ENCODE measurements at regions not wholly inside any gene's neighbourhood (a gene's known extent, or its start where the extent isn't known, plus 50 kb on each side); places are given as distances from the start of the nearest gene placed in this dataset.

DNA sequence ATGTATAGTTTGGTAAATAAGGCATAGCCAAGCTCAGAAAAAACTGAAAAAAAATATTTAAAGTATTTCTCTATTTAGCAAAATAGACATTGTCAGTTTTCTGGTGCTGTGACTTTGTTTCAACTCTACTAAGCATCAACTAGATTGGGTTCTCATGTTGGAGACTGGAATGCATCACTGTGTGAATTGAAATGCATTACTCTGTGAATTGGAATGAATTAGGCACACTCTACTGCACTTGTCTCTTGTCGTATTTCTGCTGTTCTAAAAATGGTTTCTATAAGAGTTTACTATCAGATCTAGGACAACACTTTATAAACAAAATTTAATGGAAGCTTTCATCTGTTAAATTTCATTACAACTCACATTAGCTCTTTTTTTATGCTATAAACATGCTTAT is 1772.2 kb downstream of the MAT2B start:
- DNase-seq (ENCODE audit: low spot score), result no peak
- intact Hi-C loops (cut with DNase I), result no loop called here

DNA sequence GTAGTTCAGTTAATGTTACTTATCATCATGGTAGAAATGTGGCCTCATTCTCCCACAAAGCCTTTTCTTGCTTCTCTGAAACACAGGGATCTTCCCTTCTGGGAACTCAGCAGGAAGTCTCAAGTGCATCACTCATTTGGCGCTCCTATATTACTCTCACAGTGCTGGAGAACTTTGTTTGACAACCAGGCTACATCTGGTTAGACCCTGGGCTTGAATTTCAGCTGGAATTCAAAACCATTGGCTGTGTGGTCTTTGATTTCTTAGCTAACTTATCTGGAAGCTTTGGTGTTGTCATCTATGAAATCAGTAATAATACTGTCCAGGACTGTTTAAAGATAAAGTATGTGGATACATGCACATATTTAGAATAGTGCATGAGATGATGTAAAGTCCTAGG is 1777.1 kb downstream of the MAT2B start:
- no peak for DNase-seq (ENCODE audit: low spot score)
- intact Hi-C loops (cut with DNase I), result no loop called here

DNA sequence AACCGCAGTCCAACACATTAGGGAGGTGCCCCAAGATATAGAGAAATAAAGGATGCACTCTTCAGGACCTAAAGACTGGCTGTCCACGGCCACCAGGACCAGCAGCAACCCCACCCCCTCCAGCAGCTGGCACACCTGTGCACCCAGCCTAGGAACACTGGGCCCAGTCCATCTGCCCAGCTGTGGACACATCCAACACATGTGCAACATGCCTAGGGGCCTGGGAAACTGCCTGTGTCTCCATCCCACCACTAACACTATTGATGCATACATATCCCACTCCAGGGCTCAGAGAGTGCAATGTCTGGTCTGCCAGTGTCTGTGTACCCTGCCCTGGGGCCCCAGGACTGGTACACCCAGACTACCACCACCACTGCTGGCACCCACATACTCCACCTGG is 1781.3 kb downstream of the MAT2B start:
- intact Hi-C loops (cut with DNase I), result no loop called here
- DNase-seq (ENCODE audit: low spot score), result no peak

DNA sequence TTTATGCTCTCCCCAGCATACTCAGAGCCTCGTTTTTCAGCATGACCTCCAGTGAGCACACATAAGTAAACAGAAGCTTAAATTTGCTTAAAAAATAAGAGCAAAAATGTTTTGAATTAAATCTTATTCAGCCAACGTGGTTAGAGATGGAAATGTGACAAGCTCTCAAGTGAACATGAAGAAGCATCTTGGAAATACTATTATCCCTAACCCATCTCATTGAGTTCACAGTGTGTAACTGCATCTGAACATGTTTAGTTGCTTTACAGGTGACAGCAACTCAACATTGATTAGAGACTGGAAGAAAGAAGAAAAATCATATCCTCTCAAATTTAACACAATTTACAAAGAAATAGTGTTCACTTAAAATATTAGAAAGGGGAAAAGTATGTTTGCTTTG is 1785.1 kb downstream of the MAT2B start:
- DNase-seq (ENCODE audit: low spot score), result no peak
- intact Hi-C loops (cut with DNase I), result no loop called here

DNA sequence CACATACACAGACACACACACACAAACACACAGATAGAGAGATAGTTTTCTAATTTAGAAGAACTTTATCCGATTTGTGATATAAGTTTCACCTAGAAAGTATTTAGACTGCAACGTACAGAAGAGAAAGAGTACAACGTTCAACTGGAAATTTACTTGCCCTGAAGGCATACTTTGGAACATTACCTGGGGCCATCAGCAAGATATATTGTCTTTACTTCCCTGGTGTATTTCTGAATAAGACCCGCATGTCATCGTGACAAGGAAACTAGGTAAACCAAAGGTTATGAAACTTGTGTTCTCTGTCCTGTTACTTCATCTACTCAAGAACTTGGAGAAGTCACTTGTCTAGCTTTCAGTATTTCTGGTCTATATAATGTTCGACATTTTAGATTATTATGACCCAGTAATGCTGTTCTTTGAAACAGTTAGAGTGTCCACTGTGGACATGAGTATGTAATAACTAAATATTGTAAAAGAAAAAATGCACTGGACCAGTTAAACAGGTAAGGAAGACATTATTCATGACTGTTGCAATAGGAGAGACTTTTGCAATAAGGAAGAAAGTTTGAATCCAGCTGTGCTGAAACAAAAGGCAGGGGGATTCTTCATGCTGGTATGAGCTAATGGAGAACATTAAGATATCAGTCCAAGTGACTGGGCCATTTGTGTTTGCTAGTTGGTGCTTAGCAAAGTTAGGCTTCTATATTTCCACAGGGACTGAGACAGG is 1791.1 kb downstream of the MAT2B start:
- DNase-seq (ENCODE audit: low spot score), result no peak
- intact Hi-C loops (cut with DNase I), result no loop called here

DNA sequence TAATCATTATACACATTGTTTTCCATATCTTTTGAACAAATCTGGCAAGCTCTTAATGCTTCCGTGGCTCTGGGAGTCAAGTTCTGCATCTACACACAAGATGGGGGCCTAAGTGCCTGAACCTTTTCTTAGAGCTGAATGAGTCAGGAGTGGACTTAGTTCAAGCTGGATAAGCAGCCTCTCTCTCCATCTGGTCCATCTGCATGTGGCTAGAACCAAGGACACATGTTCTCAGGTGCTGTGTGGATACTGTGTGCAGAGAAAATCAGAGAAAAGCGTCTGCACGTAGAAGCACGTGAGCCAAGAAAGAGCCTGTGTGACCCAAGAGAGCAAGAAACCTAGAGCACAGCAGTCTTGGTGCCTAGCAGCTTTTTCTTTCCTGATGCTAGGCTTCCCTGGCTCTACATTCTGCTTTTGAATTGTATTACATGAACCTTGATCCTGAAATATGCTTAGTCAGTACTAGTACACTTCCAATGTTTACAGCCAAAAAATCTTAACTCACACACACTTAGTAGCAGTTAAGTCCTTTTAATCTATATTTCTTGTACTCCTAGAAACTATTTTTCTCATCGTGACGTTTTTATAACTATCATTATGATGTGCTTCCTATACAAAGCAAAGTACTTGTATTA is 1798.9 kb downstream of the MAT2B start:
- intact Hi-C loops (cut with DNase I), result no loop called here

DNA sequence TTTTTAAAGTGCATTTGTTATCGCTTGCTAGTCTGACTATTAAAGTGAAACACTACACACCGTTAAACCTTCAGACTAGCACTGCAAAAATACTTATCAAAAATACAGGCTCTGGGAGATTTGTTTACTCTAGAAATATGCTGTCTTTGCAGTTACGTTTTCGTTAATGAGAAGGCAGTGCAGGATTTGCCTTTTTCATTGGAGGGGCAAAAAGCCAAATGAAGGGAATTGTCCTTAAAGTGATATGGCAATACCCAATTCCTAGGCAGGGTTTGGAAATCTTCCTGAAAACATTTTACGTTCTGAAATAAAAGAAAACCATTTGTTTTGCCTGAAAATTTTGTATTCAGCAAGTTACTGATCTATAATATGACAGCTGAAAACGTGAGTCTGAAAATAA is 1800.2 kb downstream of the MAT2B start:
- intact Hi-C loops (cut with DNase I), result no loop called here
- DNase-seq (ENCODE audit: low spot score), result no peak

More for the DNA sequence above, 1798.9 kb downstream of the MAT2B start:
- DNase-seq (ENCODE audit: low spot score), result no peak

DNA sequence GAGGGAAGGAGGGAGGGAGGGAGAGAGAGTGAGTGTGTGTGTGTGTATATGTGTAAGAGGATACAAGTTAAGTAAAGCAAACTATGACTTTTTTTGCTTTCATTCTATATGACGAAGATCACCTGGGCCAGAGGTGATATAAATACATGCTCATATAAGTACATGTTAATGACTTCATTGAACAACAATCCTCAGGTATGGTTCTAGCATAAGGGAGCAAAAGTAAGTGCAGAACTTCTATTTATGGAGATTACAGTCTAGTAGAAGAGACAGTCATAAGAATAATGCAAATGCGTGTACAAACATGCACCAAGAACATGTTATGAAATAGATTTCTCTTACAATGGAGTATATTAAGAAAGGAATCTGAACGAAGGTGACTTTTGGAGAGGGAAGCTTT is 1804.0 kb downstream of the MAT2B start:
- intact Hi-C loops (cut with DNase I), result no loop called here

DNA sequence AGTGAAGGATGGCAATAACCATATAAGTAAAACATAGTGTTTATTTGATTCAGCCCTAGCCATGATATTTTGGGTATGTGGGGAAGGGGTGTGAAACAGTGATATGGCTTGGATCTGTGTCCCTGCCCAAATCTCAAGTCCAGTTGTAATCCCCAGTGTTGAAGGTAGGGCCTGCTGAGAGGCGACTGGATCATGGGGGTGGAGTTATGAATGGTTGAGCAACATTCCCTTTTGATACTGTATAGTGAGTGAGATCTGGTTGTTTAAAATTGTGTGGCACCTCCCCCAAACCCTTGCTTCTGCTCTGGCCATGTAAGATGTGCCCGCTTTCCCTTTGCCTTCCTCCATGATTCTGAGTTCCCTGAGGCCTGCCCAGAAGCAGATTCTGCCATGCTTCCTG is 1804.6 kb downstream of the MAT2B start:
- DNase-seq (ENCODE audit: low spot score), result no peak
- intact Hi-C loops (cut with DNase I), result no loop called here

More for the DNA sequence above, 1804.0 kb downstream of the MAT2B start:
- no peak for DNase-seq (ENCODE audit: low spot score)

DNA sequence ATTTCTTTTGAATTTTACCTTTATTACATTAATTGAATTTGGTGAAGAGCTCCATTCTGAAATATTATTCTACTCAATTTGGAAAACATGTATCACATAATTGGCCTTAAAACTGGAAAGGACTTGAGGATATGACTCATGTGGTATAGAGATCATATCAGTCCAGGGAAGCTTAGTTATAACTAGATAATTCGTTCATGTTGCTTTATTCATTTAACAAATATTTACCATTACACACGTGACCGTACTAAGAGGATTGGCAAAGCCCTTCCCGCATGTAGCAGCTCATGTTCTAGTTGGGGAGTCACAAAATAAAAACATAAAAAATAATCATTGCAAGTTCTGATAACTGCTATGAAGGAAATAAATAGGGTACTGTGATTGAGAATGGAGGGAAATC is 1816.5 kb downstream of the MAT2B start:
- DNase-seq (ENCODE audit: low spot score), result no peak
- intact Hi-C loops (cut with DNase I), result no loop called here

DNA sequence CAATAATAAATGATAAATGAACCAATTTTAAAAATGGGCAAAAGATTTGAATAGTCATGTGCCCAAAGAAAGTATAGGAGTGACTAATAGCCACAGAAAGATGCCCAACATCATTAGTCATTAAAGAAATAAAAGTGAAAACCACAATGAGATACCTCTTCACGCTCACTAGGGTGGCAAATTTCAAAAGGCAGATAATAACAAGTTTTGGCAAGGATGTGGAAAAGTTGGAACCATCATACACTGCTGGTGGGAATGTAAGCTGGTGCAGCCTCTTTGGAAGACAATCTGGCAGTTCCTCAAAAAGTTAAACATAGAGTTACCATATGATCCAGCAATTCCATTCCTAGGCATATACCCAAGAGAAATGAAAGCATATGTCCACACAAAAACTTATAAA is 1819.8 kb downstream of the MAT2B start:
- intact Hi-C loops (cut with DNase I), result no loop called here
- DNase-seq (ENCODE audit: low spot score), result no peak

DNA sequence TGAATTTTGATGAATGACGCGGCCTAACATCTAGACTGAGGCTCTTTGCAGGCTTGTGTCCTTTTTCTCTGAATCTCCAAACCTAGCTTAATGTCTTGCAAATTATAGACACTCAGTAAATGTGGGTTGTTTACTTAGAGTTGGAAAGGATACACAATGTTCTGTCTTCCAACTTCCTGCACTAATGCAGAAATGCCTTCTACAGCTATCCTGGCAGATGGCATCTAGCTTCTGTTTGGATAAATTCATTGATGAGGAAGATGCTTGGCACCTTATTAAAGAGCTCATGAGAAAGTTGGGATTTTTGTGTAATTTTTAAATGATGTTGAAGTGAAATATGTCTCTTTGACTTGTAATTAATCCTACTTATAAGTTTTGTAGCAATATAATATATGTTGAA is 1822.2 kb downstream of the MAT2B start:
- no peak for DNase-seq (ENCODE audit: low spot score)
- intact Hi-C loops (cut with DNase I), result no loop called here

DNA sequence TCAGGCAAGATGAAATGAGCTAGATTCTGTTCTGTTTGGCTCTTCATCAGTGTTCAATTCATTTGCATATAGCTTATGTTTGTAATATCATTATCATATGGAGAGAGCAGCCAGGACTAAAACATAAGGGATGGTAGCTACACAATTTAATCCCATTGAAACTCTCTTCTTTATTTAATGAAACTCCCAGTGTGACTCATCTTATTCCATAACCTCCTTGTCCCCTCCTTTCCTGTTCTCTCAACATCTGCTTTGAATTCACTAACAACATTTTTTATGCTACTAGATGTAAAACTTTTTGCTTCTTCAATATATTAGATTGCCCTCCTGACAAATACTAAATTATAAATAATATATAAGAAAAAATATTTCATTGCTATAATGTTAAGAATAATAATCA is 1823.4 kb downstream of the MAT2B start:
- DNase-seq (ENCODE audit: low spot score), result no peak
- intact Hi-C loops (cut with DNase I), result no loop called here

DNA sequence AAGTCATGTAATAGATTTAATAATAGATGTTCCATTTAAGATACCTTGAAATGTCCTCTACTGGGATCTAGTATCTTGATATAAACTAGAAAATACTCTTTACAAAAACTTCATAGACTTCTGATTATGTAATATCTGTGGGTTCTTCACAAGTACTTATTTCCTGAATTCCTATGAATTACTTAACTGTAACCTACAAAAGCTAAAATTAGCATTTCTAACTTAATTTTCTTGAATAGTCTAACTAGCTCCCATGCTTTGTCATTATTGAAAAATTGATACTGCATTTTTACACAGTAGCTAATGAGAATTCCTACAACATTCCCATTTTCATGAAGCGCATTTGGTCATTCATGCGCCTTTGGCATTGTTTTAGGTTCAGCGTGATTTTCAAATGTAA is 1828.2 kb downstream of the MAT2B start:
- DNase-seq (ENCODE audit: low spot score), result no peak
- intact Hi-C loops (cut with DNase I), result no loop called here

DNA sequence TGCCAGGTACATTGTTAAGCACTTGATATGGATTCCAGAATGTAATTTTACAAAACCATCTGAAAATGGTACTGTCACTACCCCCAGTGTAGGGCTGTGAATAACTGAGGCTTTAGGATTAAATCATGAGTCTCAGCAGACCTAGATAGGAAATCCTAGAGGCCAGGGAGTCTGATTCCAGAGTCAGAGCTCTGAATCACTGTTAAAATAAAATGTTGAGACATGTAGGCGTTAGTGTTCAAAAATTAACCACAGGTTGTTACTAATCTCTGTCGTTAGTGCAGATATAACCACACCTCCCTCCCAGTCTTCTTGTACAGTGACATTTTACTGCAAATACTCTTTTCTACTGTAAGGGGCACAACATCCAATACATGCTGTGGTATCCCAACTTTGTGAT is 1828.8 kb downstream of the MAT2B start:
- intact Hi-C loops (cut with DNase I), result no loop called here
- DNase-seq (ENCODE audit: low spot score), result no peak

DNA sequence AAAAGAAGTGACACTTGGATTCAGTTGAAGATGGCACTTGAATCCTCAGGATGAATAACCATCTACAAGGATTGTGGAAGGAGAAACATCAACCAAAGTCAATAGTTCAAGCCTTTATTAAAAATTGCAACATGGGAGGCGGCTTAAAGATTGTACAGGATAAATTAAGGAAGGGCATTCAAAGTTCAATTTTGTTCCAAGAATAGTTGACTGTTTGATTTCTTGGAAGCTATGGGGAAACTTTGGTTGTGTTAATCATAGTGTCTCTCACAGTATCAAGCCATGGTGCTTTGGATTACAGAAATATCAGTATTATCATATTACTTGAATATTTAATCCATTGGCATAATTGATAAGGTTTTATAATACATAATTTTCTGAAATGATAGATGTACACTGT is 1844.3 kb downstream of the MAT2B start:
- no peak for DNase-seq (ENCODE audit: low spot score)
- intact Hi-C loops (cut with DNase I), result no loop called here

DNA sequence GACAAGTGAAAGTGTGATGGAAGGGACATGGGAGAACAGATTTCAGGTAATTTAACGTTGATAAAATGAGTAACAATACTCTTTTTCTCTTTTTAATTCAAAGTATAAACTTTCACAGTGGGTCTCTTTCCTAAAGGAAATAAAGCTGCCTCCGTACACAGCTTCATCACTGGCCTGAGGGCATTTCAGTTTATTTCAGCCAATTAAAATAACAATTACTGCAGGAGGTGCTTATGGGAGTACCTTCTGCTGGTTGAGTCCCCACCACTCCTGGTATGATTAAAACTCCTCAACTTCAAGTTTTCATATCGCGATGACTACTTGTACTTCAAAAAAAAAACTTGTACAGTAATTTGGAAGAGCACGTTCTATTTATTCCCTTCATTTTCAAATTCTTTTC is 1845.9 kb downstream of the MAT2B start:
- intact Hi-C loops (cut with DNase I), result no loop called here
- no peak for DNase-seq (ENCODE audit: low spot score)

DNA sequence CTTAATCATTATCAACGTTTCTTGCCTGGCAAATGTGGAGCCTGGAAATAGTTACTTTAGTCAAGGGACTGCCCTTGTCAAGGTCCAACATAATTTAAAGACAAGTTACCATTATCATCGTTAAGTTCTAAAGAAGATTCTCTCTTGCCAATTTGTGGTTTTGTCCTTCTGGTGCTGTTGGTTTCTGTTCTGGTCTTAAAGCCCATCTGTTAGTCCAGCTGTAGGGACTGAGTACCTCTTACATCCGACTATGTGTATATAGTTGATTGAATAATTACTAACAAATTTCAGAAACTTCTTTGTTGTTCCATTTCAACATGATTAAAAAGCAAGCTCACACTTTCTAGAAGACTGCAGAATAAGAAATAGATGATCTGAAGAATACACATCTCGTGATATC is 1854.9 kb downstream of the MAT2B start:
- intact Hi-C loops (cut with DNase I), result no loop called here

DNA sequence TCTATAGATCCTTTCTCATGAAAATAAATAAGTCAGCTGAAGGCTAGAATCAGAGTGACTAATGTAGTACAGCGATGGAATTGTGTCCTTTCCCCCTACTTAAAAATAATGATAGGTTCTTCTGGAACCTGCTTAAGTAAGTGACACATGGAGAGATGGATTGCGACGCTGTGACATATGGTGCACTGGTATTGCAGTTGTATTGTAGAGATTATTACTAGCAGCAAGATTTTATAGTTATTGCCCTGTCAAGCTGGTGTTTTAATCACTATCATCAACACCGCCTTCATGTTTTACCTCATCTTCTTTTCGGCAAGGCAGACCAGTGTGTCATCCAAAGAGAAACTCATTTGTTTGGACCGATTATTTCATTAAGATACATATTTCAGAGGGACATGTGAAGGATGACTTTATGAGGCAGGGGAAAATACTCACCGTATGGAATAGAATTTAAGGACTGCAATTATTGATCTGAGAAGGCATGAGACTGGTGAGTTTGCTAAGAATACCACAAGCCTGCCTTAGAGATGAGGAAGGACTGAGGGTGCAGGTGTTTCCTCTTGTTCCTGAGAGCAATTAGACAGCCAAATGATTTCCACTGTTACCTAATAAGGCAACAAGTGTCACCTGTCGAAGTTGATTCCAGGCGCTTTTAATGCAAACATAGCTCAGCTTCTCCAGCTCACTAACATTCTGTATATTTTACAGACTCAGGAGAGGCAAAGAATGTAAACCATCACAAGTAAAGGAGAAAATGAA is 1855.5 kb downstream of the MAT2B start:
- DNase-seq (ENCODE audit: low spot score), result no peak
- intact Hi-C loops (cut with DNase I), result no loop called here

More for the DNA sequence above, 1854.9 kb downstream of the MAT2B start:
- no peak for DNase-seq (ENCODE audit: low spot score)

DNA sequence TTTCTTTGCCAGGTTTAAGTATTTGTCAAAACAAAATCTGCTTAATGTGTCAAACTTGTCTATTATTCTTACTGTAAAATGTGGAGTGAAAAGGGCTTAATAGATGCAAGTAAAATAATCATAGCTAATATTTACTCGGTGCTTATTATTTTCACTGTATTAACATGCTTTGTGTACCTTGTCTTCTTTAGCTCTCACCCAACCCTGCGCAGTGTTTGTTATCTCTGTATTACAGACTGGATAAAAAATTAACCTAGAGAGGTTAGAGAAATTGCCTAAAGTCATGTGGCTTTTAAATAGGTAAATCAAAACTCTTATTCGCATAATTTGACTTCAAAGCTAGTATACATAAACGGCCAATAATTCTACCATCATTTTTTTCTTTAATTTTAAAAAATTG is 1864.8 kb downstream of the MAT2B start:
- DNase-seq (ENCODE audit: low spot score), result no peak
- intact Hi-C loops (cut with DNase I), result no loop called here

DNA sequence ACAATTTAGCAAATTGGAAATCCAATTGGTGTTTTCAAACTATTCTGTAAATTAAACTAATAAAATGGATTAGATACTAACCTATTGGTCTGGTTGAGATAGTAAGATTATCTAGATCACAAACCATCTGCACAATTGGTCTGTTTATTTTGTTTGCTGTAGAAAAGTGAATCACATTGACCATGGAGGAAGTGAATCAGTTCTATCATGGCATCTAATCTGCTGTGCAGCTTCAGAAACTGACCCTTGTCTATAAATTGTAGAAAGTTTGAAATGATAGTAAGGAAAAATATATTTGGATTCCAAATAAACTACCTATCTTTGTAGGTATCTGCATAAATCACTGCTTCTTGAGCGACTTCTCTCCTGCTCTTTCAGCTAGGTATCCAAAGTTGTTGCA is 1865.4 kb downstream of the MAT2B start:
- intact Hi-C loops (cut with DNase I), result no loop called here
- DNase-seq (ENCODE audit: low spot score), result no peak

Measured in cardiac septum (tissue), 1 donor.